ENCODE measurements at regions not wholly inside any gene's neighbourhood (a gene's known extent, or its start where the extent isn't known, plus 50 kb on each side); places are given as distances from the start of the nearest gene placed in this dataset.

DNA sequence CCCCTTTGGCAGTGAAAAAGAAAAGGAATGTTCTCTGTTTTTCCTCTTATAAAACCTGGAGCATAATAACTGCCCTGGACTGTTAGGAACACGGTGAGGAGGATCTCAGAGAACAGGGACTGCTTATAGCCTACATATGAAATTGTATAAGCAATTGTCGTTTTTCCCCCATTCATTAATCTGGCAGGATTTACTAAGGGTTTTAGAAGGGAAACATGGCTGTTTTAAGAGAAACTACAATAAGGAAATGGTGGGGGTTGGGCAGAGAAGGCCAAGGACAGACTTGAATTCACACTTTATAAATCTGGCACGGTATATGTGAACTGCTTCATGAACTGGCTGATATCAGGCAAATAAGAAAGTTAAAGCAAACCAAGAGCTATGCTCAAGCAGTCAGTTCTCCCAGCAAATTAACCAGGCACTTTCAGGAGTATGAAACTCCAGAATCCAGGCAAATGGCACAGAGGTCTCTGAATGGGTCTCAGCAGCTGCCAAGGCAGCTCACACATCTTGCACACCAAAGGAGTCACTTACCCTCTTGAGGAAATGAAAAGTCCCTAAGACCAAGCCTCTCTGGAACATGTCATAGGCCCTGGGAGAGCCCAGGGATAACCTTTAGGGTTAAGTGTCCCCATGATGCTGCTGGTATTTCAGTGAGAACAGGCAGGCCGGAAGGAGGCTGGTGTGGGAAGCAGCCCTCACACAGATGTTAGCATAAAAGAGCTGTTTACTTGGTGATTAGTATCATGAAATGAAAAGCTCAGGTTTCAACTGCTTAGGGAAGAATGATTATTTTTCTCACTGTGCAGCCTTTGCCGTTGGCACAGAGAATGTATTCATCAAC is 260.5 kb upstream of the MARCKS start:
- H3K9me3 ChIP-seq (ENCODE audit: low read depth, low read length): no peaks in the 10 kb centered on the region
- H3K4me3 ChIP-seq (ENCODE audit: low read length): no peak overlapping the region
- H3K4me1 ChIP-seq (ENCODE audit: insufficient read depth, low read length): no peaks in the 10 kb centered on the region
- no peaks in the 10 kb centered on the region for H3K27me3 ChIP-seq (ENCODE audit: insufficient read depth, low read length)

DNA sequence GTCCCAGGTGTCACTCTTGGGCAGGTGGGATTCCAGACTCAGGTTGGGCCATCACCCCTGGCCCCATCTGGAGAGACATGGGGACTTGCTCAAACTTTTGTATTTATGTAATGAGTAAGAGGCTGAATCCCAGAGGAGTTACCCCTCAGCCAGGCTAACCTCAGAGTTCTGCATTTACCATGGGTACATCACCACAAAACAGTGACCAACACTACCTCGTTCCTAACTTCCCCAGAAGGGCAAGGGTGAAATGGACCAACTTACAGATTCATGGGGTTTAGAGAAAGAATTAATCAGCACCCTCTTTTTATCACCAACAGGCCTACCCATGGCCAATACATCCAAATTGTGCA is 259.9 kb upstream of the MARCKS start:
- H3K27me3 ChIP-seq (ENCODE audit: insufficient read depth, low read length): no peaks in the 10 kb centered on the region
- no peak overlapping the region for H3K4me3 ChIP-seq (ENCODE audit: low read length)

DNA sequence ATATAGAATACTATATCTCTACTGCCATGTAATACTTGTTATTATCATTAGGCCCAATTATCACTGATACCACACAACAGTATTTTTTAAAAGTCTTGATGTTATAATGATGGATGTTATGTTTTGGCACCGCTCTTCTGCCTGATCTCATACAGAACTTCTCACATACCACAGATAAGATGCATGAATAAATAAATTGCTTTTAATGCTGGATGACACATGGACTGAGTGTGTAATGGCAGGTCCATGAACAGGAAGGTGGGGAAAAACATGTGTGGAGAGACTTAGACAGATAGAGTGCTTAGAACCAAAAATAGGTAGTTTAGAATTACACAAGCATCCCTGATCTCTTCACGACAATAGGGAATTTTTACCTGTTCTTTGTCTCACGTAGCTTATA is 258.4 kb upstream of the MARCKS start:
- H3K9me3 ChIP-seq (ENCODE audit: low read depth, low read length): no peaks in the 10 kb centered on the region
- no peaks in the 10 kb centered on the region for H3K4me1 ChIP-seq (ENCODE audit: insufficient read depth, low read length)
- no peak overlapping the region for H3K4me3 ChIP-seq (ENCODE audit: low read length)
- no peaks in the 10 kb centered on the region for H3K27me3 ChIP-seq (ENCODE audit: insufficient read depth, low read length)

More for the DNA sequence above, 259.9 kb upstream of the MARCKS start:
- no peaks in the 10 kb centered on the region for H3K9me3 ChIP-seq (ENCODE audit: low read depth, low read length)
- no peaks in the 10 kb centered on the region for H3K4me1 ChIP-seq (ENCODE audit: insufficient read depth, low read length)

DNA sequence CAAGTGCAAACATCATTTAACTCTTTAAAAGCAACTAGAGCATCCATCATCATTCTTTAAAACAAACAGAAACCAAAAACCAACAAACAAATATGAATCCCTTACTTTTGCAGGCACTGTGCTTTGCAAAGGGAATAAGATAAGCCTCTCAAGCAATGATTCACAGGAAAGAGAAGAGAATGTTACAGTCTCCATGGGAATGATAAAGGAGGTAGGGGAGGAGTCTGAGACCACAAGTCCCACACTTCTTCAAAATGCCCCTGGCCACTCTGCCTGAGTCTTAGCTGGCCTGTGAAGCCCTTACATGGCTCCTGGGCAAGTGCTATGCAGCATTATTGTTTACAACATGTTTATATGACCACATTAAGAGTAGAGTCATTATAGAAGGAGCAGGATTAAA is 257.7 kb upstream of the MARCKS start:
- Histone ChIP-seq H3K4me3 (ENCODE audit: low read length) (no peak overlapping the region), H3K27me3 (ENCODE audit: insufficient read depth, low read length) (no peaks in the 10 kb centered on the region), H3K9me3 (ENCODE audit: low read depth, low read length) (no peaks in the 10 kb centered on the region), H3K4me1 (ENCODE audit: insufficient read depth, low read length) (no peaks in the 10 kb centered on the region)

DNA sequence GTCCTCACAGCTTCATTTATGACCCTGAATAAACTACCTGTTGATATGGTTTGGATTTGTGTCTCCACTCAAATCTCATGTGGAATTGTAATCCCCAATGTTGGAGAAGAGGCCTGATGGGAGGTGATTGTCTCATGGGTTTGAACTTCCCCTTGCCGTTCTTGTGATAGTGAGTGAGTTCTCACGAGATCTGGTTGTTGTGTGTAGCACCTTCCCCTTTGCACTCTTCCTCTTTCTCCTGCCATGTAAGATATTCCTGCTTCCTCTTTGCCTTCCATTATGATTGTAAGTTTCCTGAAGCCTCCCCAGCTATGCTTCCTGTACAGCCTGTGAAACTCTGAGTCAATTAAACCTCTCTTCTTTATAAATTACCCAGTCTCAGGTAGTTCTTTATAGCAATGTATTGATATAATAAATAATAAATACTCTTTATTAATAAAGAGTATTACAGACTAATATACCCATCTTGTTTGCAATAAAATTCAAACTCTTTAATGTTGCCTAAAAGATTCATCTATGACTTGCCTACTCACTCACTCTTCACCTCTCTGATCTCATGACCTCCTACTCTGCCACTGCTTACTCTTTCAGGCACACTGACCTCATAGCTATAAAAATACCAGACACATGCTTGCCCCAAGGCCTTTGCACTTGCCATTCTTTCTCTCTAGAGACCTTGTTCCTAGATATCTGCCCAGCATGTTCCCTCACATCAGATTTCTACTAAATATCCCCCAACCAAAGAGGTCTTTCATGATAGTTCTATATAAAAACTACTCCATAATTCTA is 256.4 kb upstream of the MARCKS start:
- Histone ChIP-seq H3K4me1 (ENCODE audit: insufficient read depth, low read length) (no peaks in the 10 kb centered on the region), H3K4me3 (ENCODE audit: low read length) (no peak overlapping the region), H3K27me3 (ENCODE audit: insufficient read depth, low read length) (no peaks in the 10 kb centered on the region), H3K9me3 (ENCODE audit: low read depth, low read length) (no peaks in the 10 kb centered on the region)

DNA sequence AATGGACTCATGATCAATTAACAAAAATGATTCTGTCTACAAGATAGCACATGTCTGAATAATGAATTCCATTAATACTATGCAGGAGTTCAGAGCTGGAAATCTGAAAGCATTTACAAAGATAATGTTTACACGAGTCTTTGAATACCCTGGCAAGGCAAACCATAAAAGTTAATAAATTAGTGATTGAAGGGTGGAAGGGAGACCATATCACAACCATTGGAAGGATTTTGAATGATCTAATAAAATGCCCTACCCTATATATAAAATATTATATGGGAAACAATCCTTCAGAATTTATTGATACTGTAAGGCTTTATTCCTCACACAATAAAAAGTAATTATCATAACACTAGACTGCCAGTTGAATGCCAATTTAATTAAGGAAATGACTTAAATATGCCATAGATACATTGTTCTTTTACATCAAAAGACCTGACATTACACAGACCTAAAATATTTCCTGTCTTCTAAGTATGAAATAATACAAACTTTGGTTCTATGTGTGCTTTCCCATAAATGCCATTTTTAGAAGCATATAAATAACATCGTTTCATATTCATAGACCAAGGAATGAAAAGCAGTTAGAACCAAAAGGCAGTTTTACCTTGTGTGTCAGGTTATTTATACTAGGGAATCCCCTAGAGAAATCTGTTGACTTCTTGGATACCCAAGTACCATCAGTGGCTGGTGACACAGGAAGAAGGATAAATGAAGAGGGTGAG is 249.2 kb upstream of the MARCKS start:
- H3K9me3 ChIP-seq (ENCODE audit: low read depth, low read length): no peaks in the 10 kb centered on the region
- H3K4me3 ChIP-seq (ENCODE audit: low read length): no peak overlapping the region
- no peaks in the 10 kb centered on the region for H3K27me3 ChIP-seq (ENCODE audit: insufficient read depth, low read length)
- no peaks in the 10 kb centered on the region for H3K4me1 ChIP-seq (ENCODE audit: insufficient read depth, low read length)

DNA sequence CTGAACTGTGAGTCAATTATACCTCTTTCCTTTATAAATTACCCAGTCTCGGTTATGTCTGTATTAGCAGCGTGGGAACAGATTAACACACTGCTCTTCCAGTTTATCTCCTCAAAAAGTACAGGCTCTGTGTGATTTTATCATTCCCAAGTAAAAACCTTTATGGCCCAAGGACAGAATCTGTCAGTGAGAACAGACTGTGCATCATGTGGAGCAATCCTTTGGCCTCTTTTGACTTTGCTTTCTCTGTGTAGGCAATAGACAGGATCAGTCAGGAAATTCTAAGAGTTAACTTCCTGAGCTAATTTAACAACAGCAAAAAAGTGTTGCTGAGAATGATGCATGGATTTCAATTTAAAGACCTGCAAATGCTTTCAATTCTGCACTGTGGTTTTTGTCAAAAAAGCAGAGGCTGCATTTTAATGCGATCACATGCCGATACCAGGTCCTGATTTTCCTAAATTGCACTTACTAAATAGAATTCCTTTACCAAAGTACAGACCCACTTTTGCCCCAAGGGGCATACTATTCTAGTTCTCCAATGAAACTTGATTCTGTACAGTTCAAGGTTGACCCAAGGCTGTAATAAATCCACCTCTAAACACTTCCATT is 246.7 kb upstream of the MARCKS start:
- Histone ChIP-seq H3K4me3 (ENCODE audit: low read length) (no peak overlapping the region), H3K4me1 (ENCODE audit: insufficient read depth, low read length) (no peaks in the 10 kb centered on the region), H3K27me3 (ENCODE audit: insufficient read depth, low read length) (no peaks in the 10 kb centered on the region)

DNA sequence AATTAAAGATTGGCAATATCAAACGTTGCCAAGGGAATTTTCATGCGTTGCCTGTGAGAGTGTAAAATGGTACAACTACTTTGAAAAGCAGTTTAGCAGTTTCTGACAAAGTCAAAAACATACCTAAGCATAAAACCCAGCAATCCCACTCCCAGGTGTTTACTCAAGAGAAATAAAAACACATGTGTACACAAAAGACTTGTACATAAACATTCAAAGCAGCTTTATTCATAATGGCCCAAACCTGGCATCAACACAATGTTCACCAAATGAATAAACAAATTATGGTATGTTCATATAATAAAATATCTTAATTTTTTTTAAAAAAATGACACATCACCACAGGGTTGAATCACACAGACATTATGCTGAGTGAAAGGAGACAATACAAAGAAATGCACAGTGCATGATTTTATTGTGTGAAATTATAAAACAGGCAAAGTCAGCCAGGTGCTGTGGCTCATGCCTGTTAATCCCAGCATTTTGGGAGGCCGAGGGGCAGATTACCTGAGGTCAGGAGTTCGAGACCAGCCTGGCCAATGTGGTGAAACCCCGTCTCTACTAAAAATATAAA is 240.4 kb upstream of the MARCKS start:
- Histone ChIP-seq H3K4me3 (ENCODE audit: low read length) (no peak overlapping the region), H3K27me3 (ENCODE audit: insufficient read depth, low read length) (no peaks in the 10 kb centered on the region), H3K9me3 (ENCODE audit: low read depth, low read length) (no peaks in the 10 kb centered on the region), H3K4me1 (ENCODE audit: insufficient read depth, low read length) (no peaks in the 10 kb centered on the region)

More for the DNA sequence above, 246.7 kb upstream of the MARCKS start:
- H3K9me3 ChIP-seq (ENCODE audit: low read depth, low read length): no peaks in the 10 kb centered on the region

DNA sequence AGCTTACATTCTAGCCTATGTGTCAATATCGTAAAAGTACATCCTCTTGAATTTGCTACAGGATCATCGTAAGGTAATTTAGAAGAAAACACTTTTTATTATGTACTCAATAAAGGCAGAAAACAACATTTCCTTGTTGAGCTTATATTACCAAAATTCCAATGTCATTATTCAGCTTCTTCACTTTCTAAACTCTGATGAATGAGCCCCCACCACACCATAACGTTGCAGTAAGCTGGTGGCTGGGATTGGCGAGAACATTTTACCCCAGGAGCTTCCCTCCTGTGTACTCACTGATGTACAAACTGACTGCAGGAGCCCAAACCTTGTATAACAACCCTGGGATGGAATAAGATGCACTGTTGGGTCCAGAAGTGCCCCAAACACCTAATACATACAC is 238.1 kb upstream of the MARCKS start:
- H3K27me3 ChIP-seq (ENCODE audit: insufficient read depth, low read length): no peaks in the 10 kb centered on the region
- H3K4me3 ChIP-seq (ENCODE audit: low read length): no peak overlapping the region
- no peaks in the 10 kb centered on the region for H3K4me1 ChIP-seq (ENCODE audit: insufficient read depth, low read length)
- no peaks in the 10 kb centered on the region for H3K9me3 ChIP-seq (ENCODE audit: low read depth, low read length)

DNA sequence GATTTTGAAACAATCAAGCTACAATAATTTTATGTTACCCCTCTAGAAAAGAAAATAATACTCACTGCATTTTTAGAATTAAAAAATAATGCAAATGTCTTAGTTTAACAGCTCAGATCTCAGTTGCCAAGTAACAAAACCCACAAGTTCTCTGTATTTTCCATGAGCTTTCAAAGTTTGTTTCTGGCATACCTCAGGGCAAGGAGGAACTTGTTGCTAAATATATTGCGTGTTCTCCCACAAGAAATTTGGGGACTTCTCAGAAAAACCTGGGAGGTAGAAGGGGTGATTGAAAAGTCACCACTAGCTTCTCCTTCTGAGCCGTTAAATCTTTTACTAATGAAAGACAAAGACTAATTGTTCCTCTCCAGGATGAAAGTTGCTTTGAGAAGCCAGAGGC is 236.8 kb upstream of the MARCKS start:
- Histone ChIP-seq H3K4me1 (ENCODE audit: insufficient read depth, low read length) (no peaks in the 10 kb centered on the region), H3K4me3 (ENCODE audit: low read length) (no peak overlapping the region), H3K27me3 (ENCODE audit: insufficient read depth, low read length) (no peaks in the 10 kb centered on the region), H3K9me3 (ENCODE audit: low read depth, low read length) (no peaks in the 10 kb centered on the region)

DNA sequence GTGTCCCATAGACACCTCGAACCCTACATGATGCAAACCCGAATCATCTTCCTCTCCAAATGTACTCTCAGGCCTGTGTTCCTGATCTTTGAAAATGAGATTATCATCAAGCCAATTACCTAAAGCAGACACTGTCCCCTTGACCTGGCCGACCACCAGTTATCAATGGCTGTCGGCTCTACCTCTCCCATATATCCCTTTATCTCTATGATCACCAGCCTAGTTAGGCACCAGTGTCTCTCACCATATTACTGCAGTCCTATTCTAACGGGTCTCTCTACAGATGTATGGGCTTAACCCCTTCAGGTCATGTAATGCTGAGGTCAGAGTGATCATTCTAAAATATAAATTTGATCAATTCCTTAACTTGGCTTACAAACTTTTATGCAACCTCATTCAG is 234.9 kb upstream of the MARCKS start:
- Histone ChIP-seq H3K4me1 (ENCODE audit: insufficient read depth, low read length) (no peaks in the 10 kb centered on the region), H3K27me3 (ENCODE audit: insufficient read depth, low read length) (no peaks in the 10 kb centered on the region), H3K4me3 (ENCODE audit: low read length) (no peak overlapping the region), H3K9me3 (ENCODE audit: low read depth, low read length) (no peaks in the 10 kb centered on the region)

DNA sequence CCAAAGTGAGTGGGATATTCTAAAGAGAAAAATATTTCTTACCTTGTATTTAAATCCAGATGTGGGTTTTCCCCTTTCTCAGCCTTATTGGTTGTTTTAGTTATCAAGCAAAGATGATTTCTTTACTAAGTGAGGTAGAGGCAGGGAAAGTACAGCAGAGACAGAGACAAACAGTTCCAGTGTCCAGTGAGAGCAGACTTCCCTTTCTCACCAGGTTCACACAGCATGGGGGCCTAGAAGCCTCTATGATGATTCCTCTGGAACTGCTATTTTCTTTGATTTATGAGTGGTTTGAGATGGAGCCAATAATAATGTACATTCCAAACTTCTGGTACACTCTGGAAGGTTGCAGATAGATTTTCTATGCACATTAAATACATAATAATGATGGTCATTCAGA is 234.0 kb upstream of the MARCKS start:
- Histone ChIP-seq H3K9me3 (ENCODE audit: low read depth, low read length) (no peaks in the 10 kb centered on the region), H3K27me3 (ENCODE audit: insufficient read depth, low read length) (no peaks in the 10 kb centered on the region), H3K4me1 (ENCODE audit: insufficient read depth, low read length) (no peaks in the 10 kb centered on the region), H3K4me3 (ENCODE audit: low read length) (no peak overlapping the region)

DNA sequence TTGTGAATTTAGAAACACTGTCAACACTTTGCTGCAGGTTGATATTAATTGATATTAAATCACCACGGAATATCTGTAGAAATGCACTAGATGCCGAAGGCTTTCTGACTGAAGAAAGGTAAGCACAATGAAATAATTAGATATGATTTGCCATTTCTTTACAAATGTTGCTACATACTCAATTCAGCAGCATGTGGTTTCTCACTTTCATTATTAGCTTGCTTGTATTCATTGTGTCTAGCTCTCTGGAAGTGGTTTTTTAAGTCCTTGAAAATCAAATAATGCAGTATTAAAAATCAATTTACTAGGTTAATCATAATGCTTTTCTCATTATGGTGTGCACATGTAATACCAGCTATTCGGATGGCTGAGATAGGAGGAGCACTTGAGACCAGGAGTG is 231.3 kb upstream of the MARCKS start:
- Histone ChIP-seq H3K9me3 (ENCODE audit: low read depth, low read length) (no peaks in the 10 kb centered on the region), H3K4me1 (ENCODE audit: insufficient read depth, low read length) (peaks cover 19% of the 10 kb centered on the region), H3K27me3 (ENCODE audit: insufficient read depth, low read length) (no peaks in the 10 kb centered on the region), H3K4me3 (ENCODE audit: low read length) (no peak overlapping the region)

DNA sequence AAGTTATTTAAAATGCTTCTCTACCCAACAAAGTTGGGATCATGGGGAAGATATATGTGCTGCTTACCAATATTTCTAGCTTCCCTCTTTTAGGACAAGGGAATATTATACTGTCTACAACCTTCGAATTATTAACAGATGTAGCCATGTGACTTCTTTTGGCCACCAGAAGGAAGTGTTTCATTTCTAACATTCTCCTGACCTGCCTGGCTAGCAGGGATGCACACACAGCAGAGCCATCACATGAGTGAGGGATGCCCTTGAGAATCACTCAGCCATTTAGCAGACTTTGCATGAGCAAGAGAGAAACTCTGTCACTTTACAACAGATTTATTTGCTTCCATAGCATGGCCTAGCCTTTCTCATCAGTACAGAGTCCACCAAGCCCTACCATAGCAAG is 230.7 kb upstream of the MARCKS start:
- Histone ChIP-seq H3K4me3 (ENCODE audit: low read length) (no peak overlapping the region), H3K4me1 (ENCODE audit: insufficient read depth, low read length) (peaks cover 25% of the 10 kb centered on the region), H3K9me3 (ENCODE audit: low read depth, low read length) (no peaks in the 10 kb centered on the region), H3K27me3 (ENCODE audit: insufficient read depth, low read length) (no peaks in the 10 kb centered on the region)

DNA sequence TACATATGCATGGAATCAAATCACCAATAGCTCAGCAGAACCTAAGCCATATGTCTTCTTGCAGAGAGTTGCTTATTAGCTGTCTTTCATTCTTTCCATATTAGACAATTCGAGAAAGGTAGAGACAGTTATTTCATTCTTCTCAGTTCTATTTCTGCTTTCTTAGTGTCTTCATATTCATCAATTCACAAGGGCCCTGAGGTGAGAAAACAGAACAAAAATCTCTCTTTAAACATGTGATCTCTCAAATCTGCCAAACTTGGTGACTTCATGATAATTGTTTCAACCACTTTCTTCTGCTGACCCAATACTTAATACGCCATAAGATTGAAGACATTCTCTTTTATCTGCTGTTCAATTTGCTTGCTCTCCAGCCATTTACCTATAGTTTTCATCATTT is 229.7 kb upstream of the MARCKS start:
- H3K4me1 ChIP-seq (ENCODE audit: insufficient read depth, low read length): peaks cover 36% of the 10 kb centered on the region
- H3K4me3 ChIP-seq (ENCODE audit: low read length): no peak overlapping the region
- H3K9me3 ChIP-seq (ENCODE audit: low read depth, low read length): no peaks in the 10 kb centered on the region
- H3K27me3 ChIP-seq (ENCODE audit: insufficient read depth, low read length): no peaks in the 10 kb centered on the region
